Activated CD8-positive, alpha-beta T cell treated with anti-CD3 and anti-CD28 coated beads, Interleukin-2, amount 10 ng/mL, durations not matched to agents 7 days and 5 days (primary cell): ENCODE measurements at regions not wholly inside any gene's neighbourhood (a gene's known extent, or its start where the extent isn't known, plus 50 kb on each side); places are given as distances from the start of the nearest gene placed in this dataset.
"Not testable (repeated sequence)": the region's sequence is repeated elsewhere in the genome, so short reads cannot be mapped to it uniquely, and the experiment has no call there.

Source experiments
- ATAC-seq: fragments of 150-1000 bp; cut with Tn5 transposase; one replicate; pipeline ENCODE4 v1.10.0; 2021; ENCODE audit warnings: moderate library complexity
- CTCF ChIA-PET: fragments of 350-600 bp; sonication (Branson Sonifier 250); formaldehyde crosslinking; loops from one replicate; lab custom pipeline; 2021; ENCODE audit warnings: antibody characterized with exemption; lab: Charles Lee
- POLR2A ChIA-PET: fragments of 350-600 bp; sonication (Branson Sonifier 250); formaldehyde crosslinking; loops from one replicate; lab custom pipeline; 2021; ENCODE audit warnings: antibody characterized with exemption; lab: Charles Lee
- DNase-seq: peaks from one replicate; pipeline ENCODE4 v3.0.0-alpha.2; 2020
- H3K27ac Mint-ChIP-seq: one replicate; pipeline ENCODE4 v1.8.0; 2021; ENCODE audit warnings: mild to moderate bottlenecking, mixed read lengths
- H3K27me3 Mint-ChIP-seq: one replicate; pipeline ENCODE4 v1.8.0; 2021; ENCODE audit warnings: low read depth, mixed read lengths
- H3K36me3 Mint-ChIP-seq: one replicate; pipeline ENCODE4 v1.8.0; 2021; ENCODE audit warnings: low read depth, mixed read lengths
- H3K4me1 Mint-ChIP-seq: one replicate; pipeline ENCODE4 v1.8.0; 2021; ENCODE audit warnings: low read depth, mixed read lengths
- H3K4me3 Mint-ChIP-seq: one replicate; pipeline ENCODE4 v1.8.0; 2021; ENCODE audit warnings: mild to moderate bottlenecking, mixed read lengths
- H3K9me3 Mint-ChIP-seq: one replicate; pipeline ENCODE4 v1.8.0; 2022; ENCODE audit warnings: mixed read lengths; ENCODE audit not compliant: insufficient read depth

- DNase-seq, ATAC-seq, H3K4me3 Mint-ChIP-seq, CTCF ChIA-PET, POLR2A ChIA-PET, H3K9me3 Mint-ChIP-seq, H3K27ac Mint-ChIP-seq, H3K4me1 Mint-ChIP-seq, H3K36me3 Mint-ChIP-seq, H3K27me3 Mint-ChIP-seq: not testable (repeated sequence)
Observed at GRCh38 chr6:71007298-71007697, 50.4 kb upstream of the B3GAT2 start.

DNA sequence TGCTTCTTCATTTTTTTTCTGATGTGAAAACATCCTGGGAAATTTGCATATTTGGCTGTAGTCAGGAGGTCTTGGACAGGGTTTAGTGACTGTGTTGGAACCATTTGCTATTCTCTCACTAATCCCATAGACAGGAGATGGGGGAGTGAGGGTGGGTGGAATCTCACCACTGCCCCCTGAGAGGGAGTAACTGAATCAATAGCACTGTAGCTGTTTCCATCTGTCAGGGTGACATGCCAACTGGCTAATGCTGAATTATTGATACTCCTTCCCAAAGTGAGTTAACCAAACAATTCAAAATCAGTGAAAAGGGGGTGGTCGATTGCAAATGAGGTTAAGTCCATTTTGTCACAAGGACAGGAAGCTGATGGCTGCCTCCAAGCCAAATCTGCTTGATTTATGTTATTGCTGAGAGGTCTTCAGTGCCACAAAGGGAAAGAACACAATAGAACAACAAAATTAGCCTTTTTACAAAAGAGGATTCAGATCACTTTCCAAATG lies 55.1 kb upstream of the B3GAT2 start:
- H3K27me3 Mint-ChIP-seq = peaks cover 6% of the 10 kb centered on the region
- POLR2A ChIA-PET = no interaction called here
- no peaks in the 10 kb centered on the region for H3K36me3 Mint-ChIP-seq
- no peak overlapping the region for H3K4me3 Mint-ChIP-seq
- no peaks in the 10 kb centered on the region for H3K9me3 Mint-ChIP-seq
- CTCF ChIA-PET = interaction anchor here (0.8 to 2.1 kb wide), 4 partner anchors 56 to 643 kb away, joined by 3 to 9 read pairs (median 4); no protein-coding TSS in a partner anchor
- H3K4me1 Mint-ChIP-seq = no peaks in the 10 kb centered on the region
- no peak overlapping the region for H3K27ac Mint-ChIP-seq
- DNase-seq (no peak), ATAC-seq (no peak)

DNA sequence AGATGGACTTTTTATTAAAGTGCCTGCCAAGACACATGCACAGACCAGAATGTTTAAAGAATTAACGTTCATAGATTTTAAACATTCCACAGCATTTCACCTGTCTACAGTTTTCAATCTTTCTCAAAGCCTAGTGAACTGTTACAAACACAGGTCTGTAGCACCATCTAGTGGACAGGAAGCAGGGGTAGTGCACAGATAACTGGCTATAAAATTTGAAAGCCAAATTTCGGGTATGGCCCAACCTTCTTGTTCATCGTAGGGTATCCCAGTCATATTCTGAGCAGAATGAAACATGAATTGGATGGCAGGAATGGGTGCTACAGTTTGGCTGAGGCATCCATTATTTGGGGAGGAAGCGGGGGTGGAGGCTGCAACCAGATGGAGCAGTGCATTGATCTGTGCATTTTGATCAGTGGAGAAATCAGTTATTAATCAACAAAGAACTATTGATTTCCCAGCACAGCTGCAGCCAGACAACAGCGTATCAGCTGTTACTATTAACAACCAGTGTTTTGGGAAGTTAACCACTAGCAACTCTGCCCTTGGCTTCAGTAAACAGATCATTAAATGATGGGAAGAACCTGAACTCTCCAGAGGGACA lies 56.1 kb upstream of the B3GAT2 start:
- Mint-ChIP-seq H3K4me3 (no peak overlapping the region), H3K4me1 (no peaks in the 10 kb centered on the region), H3K27me3 (peaks cover 6% of the 10 kb centered on the region), H3K27ac (no peak overlapping the region), H3K36me3 (no peaks in the 10 kb centered on the region), H3K9me3 (no peaks in the 10 kb centered on the region)
- ChIA-PET POLR2A (no interaction called here), CTCF (interaction anchor here (0.8 to 2.1 kb wide), 8 partner anchors 14 to 644 kb away, joined by 3 to 9 read pairs (median 3); no protein-coding TSS in a partner anchor)
- peak; percentile 42 for DNase-seq
- ATAC-seq = peak; percentile 87

- no peak for DNase-seq
- ATAC-seq = no peak
- Mint-ChIP-seq H3K36me3 (no peaks in the 10 kb centered on the region), H3K4me3 (no peak overlapping the region), H3K27ac (no peak overlapping the region), H3K4me1 (no peaks in the 10 kb centered on the region), H3K9me3 (no peaks in the 10 kb centered on the region), H3K27me3 (peaks cover 6% of the 10 kb centered on the region)
- CTCF ChIA-PET = no interaction called here
- POLR2A ChIA-PET = no interaction called here
Observed at GRCh38 chr6:71015392-71015791, 58.5 kb upstream of the B3GAT2 start.

GRCh38 chr6:71028236-71028876 lies 71.5 kb upstream of the B3GAT2 start:
- H3K27ac Mint-ChIP-seq = no peak overlapping the region
- no peaks in the 10 kb centered on the region for H3K9me3 Mint-ChIP-seq
- ChIA-PET POLR2A (no interaction called here), CTCF (no interaction called here)
- H3K27me3 Mint-ChIP-seq = peaks cover 2% of the 10 kb centered on the region
- DNase-seq (no peak), ATAC-seq (no peak)
- H3K36me3 Mint-ChIP-seq = no peaks in the 10 kb centered on the region
- H3K4me3 Mint-ChIP-seq = no peak overlapping the region
- H3K4me1 Mint-ChIP-seq = no peaks in the 10 kb centered on the region

DNA sequence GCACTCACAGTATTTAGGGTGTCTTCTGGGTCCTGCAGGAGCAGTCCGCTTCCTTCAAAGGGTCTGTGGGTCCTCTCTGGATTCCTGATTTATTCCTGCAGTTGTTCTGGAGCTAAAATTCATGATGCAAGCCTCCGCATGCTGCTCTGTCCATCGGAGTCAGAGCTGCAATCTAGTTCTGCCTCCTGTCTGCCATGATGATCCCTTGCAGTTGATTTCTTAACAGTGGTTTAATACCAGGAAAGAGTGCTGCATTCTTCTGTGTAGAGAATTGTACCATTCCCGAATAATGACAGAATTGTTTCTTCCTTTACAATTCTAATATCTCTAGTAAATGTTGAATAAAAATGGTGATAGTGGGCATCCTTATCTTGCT lies 72.0 kb upstream of the B3GAT2 start:
- Mint-ChIP-seq H3K27me3 (peaks cover 2% of the 10 kb centered on the region), H3K9me3 (no peaks in the 10 kb centered on the region), H3K27ac (no peak overlapping the region), H3K4me3 (no peak overlapping the region), H3K4me1 (no peaks in the 10 kb centered on the region), H3K36me3 (no peaks in the 10 kb centered on the region)
- CTCF ChIA-PET = no interaction called here
- DNase-seq (no peak), ATAC-seq (no peak)
- POLR2A ChIA-PET = no interaction called here

- Mint-ChIP-seq H3K36me3 (no peaks in the 10 kb centered on the region), H3K27me3 (peaks cover 2% of the 10 kb centered on the region), H3K4me1 (no peaks in the 10 kb centered on the region), H3K4me3 (no peak overlapping the region), H3K27ac (no peak overlapping the region), H3K9me3 (no peaks in the 10 kb centered on the region)
- ChIA-PET CTCF (no interaction called here), POLR2A (no interaction called here)
- ATAC-seq (no peak), DNase-seq (no peak)
Observed at GRCh38 chr6:71029555-71029954, 72.7 kb upstream of the B3GAT2 start.

DNA sequence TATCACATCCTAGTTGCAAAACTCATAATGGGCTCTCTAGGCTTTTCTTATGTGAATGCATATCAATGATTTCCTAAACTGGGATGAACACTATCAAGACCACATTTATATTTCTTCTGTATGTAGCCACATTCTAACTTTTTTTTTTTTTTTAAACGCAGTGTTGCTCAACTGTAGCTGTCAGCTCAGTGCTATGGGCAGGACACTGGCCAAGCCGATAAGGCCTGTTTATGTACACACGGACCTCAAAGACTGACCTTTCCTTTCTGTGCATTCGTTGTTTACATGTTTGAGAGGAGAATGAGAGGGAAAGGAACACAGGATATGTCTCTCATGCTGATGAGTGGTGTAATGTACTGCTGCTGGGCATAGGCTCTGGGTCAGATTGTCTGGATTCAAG lies 75.1 kb upstream of the B3GAT2 start:
- ATAC-seq = no peak
- Mint-ChIP-seq H3K4me3 (no peak overlapping the region), H3K4me1 (no peaks in the 10 kb centered on the region), H3K27me3 (peaks cover 2% of the 10 kb centered on the region), H3K9me3 (no peaks in the 10 kb centered on the region), H3K27ac (no peak overlapping the region), H3K36me3 (no peaks in the 10 kb centered on the region)
- ChIA-PET CTCF (no interaction called here), POLR2A (no interaction called here)
- no peak for DNase-seq

DNA sequence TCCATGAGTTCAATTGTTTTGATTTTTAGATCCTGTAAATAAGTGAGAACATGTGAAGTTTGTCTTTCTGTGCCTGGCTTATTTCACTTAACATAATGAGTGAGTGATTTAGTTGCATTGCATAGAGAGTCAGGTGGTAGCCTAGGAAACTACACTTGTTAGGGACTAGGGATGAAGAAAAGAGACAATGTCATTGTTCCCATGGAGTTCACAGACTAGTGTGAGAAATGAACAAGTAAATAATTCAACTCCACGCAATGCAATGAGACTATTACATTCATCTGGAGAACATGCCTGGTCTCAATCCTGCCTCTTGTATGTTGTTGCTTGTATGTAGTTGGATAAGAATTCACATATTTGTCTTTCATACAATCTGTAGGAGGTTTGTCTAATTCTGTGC lies 76.3 kb upstream of the B3GAT2 start:
- ChIA-PET POLR2A (no interaction called here), CTCF (no interaction called here)
- Mint-ChIP-seq H3K36me3 (no peaks in the 10 kb centered on the region), H3K27me3 (peaks cover 2% of the 10 kb centered on the region), H3K9me3 (no peaks in the 10 kb centered on the region), H3K4me1 (no peaks in the 10 kb centered on the region), H3K27ac (no peak overlapping the region), H3K4me3 (no peak overlapping the region)
- DNase-seq (no peak), ATAC-seq (no peak)

DNA sequence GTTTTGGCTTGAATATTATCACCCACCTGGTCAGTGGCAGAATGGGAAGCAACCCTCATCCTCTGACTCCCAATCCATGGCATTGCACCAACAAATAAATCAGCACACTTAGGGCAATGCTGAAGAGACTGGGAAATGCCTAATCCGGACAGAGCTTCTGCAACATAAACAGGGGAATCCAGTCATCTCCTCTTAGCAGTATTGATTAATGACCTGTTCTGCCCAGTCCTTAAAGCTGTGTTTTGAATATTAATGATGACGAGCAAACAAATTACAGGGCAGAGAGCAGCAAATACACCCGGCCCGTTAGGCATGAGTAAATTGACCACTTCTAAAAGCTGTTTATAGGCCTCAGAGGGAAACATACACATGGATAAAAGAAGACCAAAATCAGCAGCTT lies 77.0 kb upstream of the B3GAT2 start:
- Mint-ChIP-seq H3K9me3 (no peaks in the 10 kb centered on the region), H3K27me3 (peaks cover 2% of the 10 kb centered on the region), H3K4me3 (no peak overlapping the region), H3K27ac (no peak overlapping the region), H3K36me3 (no peaks in the 10 kb centered on the region), H3K4me1 (no peaks in the 10 kb centered on the region)
- DNase-seq (no peak), ATAC-seq (no peak)
- ChIA-PET POLR2A (no interaction called here), CTCF (no interaction called here)

- ATAC-seq = no peak
- POLR2A ChIA-PET = no interaction called here
- Mint-ChIP-seq H3K9me3 (no peaks in the 10 kb centered on the region), H3K27ac (no peak overlapping the region), H3K4me1 (no peaks in the 10 kb centered on the region), H3K4me3 (no peak overlapping the region), H3K36me3 (no peaks in the 10 kb centered on the region), H3K27me3 (peaks cover 2% of the 10 kb centered on the region)
- CTCF ChIA-PET = no interaction called here
- DNase-seq = no peak
Observed at GRCh38 chr6:71034563-71035345, 77.9 kb upstream of the B3GAT2 start.

GRCh38 chr6:71035871-71036270 lies 79.0 kb upstream of the B3GAT2 start:
- H3K27me3 Mint-ChIP-seq = peaks cover 2% of the 10 kb centered on the region
- no peaks in the 10 kb centered on the region for H3K4me1 Mint-ChIP-seq
- no peaks in the 10 kb centered on the region for H3K36me3 Mint-ChIP-seq
- no peak for ATAC-seq
- no peak overlapping the region for H3K4me3 Mint-ChIP-seq
- ChIA-PET CTCF (no interaction called here), POLR2A (no interaction called here)
- no peak for DNase-seq
- H3K9me3 Mint-ChIP-seq = no peaks in the 10 kb centered on the region
- H3K27ac Mint-ChIP-seq = no peak overlapping the region
